GM19324 (cell line): ENCODE measurements at regions not wholly inside any gene's neighbourhood (a gene's known extent, or its start where the extent isn't known, plus 50 kb on each side); places are given as distances from the start of the nearest gene placed in this dataset.
"Not testable (repeated sequence)": the region's sequence is repeated elsewhere in the genome, so short reads cannot be mapped to it uniquely, and the experiment has no call there.

Source experiments
- ATAC-seq: cut with Tn5 transposase; IDR thresholded peaks from one replicate; pipeline ENCODE4 v1.9.1; 2021; ENCODE audit warnings: mild to moderate bottlenecking, moderate library complexity; ENCODE audit not compliant: unreplicated experiment, low FRiP score

DNA sequence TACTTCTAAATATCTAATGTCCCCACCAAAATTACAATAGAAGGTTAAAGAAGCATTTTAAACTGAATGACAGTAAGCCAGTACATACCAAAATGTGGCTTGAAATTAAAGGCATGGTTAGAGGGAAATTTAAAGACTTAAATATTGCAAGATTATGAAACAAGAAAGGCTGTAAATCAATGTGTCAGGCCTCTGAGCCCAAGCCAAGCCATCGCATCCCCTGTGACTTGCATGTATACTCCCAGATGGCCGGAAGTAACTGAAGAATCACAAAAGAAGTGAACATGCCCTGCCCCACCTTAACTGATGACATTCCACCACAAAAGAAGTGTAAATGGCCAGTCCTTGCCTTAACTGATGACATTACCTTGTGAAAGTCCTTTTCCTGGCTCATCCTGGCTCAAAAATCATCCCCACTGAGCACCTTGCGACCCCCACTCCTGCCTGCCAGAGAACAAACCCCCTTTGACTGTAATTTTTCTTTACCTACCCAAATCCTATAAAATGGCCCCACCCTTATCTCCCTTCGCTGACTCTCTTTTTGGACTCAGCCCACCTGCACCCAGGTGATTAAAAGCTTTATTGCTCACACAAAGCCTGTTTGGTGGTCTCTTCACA, 132.4 kb upstream of the ADCY2 start:
- not testable (repeated sequence) for ATAC-seq

DNA sequence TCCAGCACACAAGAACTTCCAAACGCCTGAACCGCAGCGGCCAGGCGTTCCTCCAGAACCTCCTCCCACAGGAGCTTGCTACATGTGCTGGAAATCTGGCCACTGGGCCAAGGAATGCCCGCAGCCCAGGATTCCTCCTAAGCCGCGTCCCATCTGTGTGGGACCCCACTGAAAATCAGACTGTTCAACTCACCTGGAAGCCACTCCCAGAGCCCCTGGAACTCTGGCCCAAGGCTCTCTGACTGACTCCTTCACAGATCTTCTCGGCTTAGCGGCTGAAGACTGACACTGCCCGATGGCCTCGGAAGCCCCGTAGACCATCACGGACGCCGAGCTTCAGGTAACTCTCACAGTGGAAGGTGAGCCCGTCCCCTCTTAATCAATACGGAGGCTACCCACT, 130.2 kb upstream of the ADCY2 start:
- ATAC-seq: not testable (repeated sequence)

DNA sequence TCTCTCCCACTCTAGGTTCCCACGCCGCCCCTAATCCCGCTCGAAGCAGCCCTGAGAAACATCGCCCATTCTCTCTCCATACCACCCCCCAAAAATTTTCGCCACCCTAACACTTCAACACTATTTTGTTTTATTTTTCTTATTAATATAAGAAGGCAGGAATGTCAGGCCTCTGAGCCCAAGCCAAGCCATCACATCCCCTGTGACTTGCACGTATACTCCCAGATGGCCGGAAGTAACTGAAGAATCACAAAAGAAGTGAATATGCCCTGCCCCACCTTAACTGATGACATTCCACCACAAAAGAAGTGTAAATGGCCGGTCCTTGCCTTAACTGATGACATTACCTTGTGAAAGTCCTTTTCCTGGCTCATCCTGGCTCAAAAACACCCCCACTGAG, 127.2 kb upstream of the ADCY2 start:
- ATAC-seq: not testable (repeated sequence)

DNA sequence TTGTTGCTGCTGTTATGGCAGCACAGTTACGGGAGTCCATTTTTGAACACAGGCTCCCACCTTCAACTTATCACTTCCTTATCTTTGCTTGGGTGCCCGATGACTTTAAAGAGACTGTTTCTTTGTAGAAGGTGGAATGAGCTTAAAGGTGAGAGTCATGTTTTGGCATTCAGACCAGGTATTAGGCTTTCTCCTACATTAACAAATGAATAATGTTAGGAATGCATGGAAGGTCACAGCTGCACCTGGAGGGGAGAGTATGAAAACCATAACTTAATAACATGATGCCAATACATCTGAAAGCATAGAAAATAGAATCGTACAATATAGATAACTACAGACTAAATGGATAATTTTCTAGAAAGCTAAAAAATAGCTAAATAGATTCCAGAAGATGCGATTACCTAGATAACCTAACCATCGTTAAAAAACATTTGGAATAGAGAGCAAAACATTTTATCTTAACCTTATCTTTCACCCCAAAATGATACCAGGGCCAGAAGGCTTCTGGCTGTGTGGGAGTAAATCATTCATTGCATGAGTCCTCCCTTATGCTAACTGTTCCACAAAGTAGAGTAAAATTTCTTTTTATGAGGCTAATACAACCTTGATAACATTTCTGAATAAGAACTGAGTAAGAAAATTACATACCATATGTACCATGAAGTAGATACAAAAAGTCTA, 126.2 kb upstream of the ADCY2 start:
- ATAC-seq: no peak

DNA sequence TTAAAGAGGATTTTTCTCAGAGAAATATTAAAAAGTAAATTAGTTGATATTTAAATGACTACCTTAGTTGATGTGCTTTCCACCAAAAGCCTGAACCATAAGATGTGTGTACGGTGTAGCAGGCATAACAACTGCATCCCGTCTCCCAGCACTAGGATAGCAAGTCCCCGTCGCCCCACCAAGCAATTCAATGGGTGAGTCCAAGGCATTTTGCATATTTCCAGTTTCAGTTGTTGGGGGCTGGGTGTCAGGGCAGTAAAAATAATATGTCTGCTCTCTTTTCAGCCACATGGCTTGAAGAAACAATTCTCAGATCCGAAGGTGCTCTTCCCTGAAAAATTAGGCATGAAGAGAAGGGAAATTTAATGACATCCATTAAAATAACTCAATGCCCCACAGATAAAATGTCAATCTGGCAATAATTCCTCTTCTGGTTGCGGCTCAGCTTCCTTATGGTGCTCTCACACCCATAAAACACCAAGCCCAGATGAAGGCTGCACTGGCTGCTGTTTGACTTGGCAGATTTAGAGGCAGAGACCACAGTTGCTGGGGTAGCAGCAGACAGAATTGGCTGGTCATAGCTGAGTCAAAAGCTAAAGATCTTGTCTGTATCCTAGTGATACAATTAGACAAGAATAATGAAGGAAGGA, 124.4 kb upstream of the ADCY2 start:
- no peak for ATAC-seq

DNA sequence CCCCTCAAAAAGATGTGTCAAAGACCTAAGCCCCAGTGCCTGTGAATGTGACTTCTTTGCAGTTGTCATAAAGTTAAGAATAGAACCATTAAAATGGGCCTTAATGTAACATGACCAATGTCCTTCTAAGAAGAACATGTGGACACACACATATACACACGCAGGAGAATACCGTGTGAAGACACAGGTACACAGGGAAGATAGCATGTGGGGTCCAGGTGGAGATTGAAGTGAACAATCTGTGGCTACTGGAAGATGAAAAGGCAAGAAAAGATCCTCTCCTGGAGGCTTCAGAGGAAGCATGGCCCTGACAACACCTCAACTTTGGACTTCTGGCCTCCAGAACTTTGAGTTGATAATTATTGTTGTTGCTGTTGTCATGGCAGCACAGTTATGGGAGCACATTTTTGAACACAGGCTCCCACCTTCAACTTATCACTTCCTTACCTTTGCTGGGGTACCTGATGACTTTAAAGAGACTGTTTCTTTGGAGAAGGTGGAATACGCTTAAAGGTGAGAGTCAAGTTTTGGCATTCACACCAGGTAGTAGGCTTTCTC, 123.5 kb upstream of the ADCY2 start:
- no peak for ATAC-seq

DNA sequence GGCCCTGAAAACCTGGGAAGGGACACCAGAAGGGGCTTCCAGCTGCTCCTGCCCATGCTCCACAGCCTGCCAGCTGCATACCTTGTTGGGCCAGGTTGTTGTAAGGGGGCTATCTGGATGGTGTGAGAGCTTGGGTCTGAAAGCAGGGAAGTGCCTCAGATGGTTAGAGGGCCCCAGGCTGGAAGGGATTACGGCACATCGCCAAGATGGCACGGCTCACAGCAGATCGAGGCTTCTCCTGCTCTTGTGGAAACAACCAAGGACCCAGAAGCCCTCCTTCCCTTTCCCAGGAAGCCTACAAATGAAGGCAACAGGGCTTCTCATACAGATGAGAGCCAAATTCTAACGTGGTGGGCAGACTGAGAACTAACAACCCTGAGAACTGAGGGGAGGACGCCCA, 121.7 kb upstream of the ADCY2 start:
- ATAC-seq: no peak

DNA sequence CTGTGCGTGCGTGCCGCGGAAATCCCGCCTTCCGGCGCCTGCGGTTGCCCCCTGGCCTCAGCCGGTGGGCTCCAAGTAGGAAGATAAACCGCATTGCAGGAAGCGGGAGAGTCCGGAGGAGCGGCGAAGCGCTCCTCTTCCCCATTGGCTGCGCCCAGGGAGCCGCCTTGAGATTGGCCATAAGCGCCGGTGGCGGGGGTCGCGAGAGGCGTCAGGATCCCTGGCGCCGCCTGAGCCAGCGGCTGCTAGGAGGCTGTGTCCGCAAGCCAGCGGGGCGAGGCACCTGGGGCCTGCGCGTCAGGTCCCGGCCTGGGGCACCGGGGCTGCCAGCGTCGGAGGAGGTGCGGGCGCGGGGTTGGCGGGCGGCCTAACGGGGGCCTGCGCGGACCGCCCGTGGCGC, 106.3 kb upstream of the ADCY2 start:
- not testable (repeated sequence) for ATAC-seq

DNA sequence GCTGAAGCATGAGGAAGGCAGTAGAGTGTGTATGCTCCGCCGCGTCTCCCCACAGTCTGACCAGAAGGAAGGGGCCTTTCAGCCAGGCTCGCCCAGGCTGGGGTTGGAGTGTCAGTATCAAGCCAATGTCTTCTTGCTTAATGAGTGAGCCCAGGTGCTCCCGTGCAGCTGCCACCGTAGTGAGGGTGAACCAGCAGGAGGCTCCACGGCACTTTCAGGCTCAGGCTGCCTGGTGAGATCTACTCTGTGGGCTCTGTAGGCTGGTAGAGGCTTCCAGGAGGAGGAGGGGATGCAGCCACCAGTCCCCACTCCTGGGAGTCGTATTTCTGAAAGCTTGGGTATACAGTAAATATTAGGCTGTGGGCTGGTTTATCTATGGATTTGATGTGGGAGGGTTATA, 98.1 kb upstream of the ADCY2 start:
- ATAC-seq: not testable (repeated sequence)

DNA sequence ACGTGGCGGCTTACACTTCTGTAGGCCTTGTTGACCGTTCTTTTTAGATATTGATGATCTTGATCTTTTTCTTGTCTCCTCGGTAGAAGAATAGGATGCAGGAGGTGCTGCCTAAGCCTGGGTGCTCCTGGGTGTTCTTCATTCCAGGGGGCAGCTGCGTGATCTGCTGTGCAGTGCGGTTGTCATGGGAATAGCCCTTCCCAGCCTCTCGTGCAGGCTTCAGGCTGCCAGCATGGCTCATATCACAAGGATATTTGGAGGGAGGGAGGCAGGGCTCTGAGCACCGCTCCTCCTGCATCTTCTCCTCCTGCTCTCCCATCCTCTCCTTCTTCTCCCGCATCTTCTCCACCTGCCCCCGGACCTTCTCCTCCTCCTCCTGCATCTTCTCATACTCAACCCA, 96.2 kb upstream of the ADCY2 start:
- not testable (repeated sequence) for ATAC-seq

DNA sequence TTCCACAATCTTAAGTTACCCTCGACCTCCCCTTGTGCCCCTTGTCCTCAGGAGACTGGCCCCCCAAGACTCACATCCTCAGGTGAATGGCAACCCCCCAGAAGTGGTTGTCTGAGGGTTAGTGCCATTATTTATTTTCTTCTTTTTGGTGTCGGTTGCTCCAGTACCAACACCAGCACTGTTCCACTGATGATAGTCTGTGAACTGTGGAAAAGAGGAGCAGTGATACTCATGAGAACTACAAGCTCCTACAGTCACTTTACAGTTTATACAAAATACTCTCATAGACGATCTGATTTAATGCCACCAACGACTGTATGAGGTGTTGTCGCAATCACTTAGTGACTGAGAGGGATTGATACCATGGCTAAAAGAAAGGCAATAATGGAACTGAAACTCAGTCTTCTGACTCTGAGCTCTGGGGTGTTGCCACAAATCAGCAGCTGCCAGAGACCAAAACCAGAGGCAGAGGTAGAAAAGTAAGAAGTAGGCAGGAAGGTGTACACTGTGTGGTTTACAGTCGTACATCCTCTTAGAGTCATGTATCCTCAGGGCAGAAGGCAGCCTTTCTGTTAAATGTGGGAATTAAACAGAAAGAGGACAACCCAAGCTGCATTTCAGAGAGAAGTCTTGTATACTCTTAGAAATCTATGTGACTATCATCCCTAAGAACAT, 90.8 kb upstream of the ADCY2 start:
- not testable (repeated sequence) for ATAC-seq

DNA sequence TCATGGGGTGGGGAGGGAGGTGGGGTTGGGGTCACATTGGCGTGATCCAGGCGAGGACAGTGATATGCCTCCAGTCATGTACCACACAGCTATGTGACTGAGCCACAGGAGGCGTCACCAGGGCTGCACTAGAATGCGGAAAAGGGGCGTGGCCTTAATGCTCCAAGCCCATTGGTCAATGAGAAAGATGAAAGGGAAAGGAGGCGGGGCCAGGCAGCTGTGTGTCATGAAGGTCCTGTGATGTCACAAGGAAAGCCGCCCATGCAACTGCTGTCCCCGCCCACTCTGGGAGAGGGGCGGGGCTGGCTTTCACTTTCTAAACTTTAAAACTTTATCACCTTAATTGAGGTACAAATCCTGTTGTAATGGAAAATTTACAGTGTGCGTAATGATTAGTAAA, 89.4 kb upstream of the ADCY2 start:
- not testable (repeated sequence) for ATAC-seq

DNA sequence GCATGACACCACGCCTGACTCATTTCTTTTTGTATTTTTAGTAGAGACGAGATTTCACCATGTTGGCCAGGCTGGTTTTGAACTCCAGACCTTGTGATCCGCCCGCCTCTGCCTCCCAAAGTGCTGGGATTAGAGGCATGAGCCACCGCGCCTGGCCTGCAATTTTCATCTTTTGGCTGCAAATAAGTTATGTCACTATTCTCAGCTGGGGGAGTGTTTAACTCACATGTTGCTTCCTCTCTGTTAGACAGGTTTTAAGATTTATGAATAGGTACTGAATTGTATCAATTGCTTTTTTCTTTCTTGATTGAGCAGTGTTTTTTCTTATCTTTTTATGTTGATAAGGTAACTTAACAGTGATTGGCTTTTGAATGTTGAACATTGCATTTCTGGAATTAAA, 88.2 kb upstream of the ADCY2 start:
- not testable (repeated sequence) for ATAC-seq

DNA sequence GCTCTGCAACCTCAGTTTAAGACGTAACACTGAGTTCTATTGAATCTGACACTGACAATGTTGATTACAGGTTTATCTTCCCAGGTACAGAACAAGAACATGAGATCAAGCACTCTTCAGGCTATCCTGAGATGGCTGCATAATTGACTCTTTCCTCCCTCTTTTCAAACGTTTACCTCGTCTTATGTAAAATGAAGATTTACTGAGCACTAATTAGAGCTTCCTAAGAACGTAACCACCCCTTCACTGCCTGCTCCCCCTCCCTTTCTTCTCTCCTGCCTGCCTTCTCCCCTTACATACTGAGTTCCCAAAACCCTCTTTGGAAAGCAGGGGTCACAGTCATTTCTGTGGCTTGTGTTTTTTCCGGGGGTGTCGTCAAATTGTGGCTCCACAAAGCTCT, 86.2 kb upstream of the ADCY2 start:
- ATAC-seq: not testable (repeated sequence)

DNA sequence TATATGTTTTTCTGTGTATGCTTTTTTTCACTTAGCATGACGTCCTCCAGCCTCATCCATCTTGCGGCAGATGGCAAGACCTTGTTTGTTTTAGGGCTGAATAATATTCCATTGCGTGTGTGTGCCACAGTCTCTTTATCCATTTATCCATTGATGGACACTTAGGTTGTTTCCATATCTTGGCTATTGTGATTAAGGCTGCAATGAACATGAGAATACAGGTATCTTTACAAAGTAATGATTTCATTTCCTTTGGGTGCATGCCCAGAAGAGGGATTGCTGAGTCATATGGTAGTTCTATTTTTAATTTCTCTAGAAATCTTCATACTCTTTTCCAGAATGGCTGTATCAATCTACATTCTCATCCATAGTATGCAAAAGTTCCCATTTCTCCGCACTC, 85.3 kb upstream of the ADCY2 start:
- ATAC-seq: not testable (repeated sequence)

DNA sequence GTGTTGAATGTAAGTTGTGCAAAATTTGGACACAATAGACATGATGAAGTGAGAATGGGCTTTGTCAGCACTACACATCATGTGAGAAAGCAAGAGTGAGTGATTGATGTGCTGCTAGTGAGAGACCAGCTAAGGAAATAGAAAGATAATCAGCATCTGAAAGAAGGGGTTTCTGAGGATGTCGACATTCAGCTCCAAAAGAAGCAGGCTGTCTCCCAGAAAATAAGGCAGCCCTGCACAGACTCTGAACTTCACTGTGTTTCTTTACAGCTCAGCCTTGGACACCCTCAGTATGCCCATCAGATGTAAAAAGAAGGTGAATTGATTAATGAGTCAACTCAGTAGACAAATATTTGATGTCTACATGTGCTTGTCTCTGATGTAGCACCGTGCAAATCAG, 80.8 kb upstream of the ADCY2 start:
- no peak for ATAC-seq

DNA sequence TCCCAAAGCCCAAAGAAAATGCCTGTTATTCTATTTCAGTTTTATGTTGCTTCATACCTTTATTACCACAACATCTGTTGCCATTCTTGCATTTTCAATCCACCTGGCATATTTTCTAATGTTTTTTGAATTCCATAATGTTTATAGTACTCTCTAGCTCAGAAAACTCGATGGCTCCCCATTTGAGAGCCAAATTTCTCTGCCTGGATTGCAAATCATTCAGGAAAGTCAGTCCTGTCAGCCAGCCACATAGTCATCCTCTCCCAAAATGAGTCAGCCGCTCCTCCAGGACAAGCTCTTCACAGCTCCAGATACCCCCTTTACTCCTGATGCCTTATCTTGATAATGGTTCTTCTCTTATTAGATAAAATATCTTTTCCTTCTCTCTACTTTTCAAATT, 78.2 kb upstream of the ADCY2 start:
- no peak for ATAC-seq

DNA sequence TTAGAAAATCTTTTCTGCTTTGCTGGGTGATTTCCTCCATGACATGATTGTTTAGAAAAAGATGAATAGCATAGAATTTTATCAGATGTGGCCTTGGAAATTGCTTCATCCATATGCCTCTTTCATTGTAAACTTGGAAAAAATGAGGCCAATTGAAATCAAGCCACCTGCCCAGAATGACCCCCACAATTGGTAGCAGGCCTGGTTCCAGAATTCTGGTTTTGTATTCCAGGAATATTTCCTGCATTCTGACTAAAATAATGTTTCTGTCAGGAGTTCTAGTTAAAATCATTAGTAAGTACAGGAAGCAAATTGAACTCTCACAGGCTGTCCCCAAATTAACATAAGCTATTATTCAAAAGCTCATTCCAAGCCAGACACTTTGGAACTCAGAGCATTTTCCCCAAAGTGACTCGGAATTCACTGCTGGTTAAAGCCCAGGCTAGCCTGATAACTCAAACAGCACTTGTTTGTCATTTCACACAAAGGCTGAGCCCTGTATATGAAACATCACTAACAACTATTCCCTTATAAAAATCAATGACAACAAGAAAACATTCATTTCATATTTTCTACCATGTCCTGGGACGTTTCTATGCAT, 75.1 kb upstream of the ADCY2 start:
- no peak for ATAC-seq

DNA sequence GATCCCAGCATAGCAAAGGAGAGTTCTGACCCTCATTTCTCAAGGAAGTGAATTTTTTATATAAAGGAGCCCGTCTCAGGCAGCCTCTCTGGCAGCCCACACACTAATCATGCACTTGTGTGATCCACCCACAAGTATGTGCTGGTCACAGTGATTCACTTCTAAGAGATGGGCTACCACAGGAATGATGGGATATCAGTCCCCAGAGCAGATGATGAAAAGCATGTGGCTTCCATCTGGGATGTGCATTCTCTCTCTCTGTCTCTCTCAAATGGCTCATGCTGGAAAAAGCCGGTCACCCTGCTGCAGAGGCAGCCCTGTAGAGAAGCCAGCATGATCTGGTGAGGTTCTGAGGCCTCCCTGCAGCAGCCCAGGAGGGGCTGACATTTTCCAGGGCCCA, 74.2 kb upstream of the ADCY2 start:
- ATAC-seq: no peak

DNA sequence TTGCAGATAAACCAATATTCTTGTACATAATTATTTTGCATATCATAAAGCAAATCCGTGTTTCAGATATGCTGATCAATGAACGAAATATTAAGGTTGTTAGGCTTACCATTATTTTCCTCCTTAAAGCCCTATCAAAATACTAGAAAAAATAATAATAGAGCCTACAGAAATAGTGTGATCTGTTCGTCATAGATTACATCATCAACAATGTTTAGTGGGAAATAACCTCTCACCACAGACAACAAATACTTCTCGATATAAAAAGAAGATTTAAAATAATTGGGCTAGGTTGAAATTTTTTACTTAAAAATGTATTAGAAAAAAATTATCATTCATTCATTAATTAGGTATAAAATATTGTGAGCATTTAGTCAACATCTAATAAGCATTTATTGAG, 71.0 kb upstream of the ADCY2 start:
- no peak for ATAC-seq
